NCI-H2171 (cell line): ENCODE measurements at regions not wholly inside any gene's neighbourhood (a gene's known extent, or its start where the extent isn't known, plus 50 kb on each side); places are given as distances from the start of the nearest gene placed in this dataset.
A peak's percentile ranks its signal among the peaks of the same experiment; 100 is the strongest.

Source experiments
- DNase-seq: peaks from one replicate; lab custom pipeline; 2025; lab: John Stamatoyannopoulos, UW

DNA sequence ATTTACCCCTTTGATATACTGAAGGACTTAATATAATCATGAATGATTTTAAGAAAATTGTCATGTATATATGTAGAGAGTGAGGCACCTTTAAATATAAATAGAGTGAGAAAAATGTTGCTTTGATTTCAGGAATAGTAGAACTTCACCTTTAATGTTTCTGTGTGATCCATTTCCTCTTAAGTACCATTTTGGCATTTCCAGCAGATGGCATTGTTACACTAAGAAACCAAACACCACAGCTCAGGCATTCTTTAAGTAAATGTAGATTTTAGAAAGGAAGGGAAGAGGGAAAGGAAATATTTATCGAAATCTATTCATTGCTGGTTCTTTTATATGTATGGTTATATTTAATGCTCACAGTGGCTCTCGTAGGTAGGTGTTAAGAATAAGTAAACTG, 556.7 kb upstream of the FBXO33 start:
- DNase-seq, result peak; percentile 19

DNA sequence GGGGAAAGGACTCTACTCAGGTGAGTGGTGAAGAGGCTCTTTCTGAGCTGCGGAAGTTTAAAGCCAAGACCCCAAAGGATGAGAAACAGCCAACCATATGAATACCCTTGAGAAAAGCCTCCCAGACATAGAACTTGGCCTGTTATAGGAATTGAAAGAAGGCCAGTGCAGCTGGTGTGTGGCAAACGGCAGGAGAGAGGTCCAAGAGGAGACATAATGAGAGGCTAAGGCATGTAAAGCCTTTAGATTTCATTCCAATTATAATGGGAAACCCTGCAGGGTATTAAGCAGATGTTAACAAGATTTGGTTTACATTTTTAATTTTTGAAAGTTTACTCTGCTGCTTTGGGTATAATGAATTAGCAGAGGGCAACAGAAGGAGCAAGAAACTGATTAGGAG, 552.1 kb upstream of the FBXO33 start:
- no peak for DNase-seq

- DNase-seq, result no peak
Observed at GRCh38 chr14:39977198-39977597, 545.0 kb upstream of the FBXO33 start.

DNA sequence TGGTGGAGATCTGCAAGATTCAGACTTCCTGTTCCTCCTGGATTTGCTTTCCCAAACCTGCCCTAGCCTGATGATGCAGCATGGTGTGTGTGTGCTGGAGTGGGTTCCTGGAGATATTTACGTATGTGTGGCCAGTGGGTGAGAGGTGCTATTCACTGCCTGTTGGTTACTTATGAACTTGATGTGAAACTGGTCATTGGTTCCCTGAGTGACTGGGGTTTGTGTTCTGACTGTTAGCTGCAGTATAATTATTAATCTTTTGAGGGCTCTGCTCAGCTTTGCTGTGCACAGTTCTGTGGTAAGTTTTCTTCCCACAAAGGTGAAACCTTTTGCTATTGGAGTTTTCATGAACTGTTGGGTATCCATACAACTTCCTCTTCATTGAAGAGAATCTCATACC, 541.8 kb upstream of the FBXO33 start:
- no peak for DNase-seq

DNA sequence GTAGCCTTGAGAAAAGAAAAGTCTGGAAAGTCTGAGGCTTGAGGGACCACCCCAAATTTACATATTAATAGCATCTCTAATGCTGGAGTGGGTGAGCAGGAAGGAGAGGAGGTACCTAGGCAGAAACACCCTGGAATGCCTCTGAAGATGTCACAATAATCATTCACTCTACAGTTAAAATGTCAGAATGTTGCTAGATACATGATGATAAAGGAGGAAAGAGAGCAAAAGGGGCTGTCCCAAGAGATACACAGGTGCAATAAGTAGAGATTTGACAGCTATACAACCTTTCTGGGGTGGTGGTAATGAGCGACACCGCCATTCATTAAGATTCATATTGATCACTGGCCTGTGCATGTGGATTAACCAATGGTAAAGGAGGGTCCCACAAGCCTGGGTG, 540.5 kb upstream of the FBXO33 start:
- DNase-seq, result no peak

DNA sequence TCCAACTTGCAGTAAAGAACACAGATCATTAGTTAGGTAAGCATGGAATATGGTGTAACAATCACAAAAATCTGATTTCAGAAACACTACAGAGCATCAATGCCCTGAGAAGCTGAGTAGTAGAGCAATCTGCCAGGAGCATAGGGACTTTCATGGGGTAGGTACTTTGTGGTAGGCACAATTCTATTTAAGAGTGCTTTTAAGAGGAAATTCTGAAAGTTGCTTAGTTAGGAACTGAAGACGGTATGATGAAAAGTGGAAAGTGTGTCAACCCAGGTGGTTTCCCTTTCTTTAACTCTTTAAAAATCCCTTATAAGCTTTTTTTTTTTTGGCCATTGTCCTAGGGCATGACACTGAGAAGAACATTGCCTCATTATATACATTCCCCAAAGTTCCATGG, 535.7 kb upstream of the FBXO33 start:
- DNase-seq, result no peak

GRCh38 chr14:39957987-39958386, 525.8 kb upstream of the FBXO33 start:
- no peak for DNase-seq

GRCh38 chr14:39957290-39957689, 525.1 kb upstream of the FBXO33 start:
- no peak for DNase-seq

DNA sequence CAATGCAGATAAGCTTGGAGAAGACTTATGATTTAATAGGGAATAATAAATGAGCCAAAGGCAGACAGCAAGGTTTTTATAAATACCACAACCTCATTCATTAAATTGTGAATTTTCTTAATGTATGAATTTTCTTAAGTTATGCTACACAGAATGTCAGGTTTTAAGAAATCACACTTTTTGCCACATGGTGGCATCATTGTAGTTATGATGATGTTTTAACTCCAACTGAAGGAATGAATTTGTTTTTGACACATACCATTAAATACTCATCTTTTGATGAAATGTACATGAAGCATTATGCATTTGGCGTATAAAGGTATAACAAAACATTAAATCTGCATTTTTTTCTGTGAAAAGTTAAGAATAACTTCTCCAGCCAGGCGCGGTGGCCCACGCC, 524.1 kb upstream of the FBXO33 start:
- no peak for DNase-seq

DNA sequence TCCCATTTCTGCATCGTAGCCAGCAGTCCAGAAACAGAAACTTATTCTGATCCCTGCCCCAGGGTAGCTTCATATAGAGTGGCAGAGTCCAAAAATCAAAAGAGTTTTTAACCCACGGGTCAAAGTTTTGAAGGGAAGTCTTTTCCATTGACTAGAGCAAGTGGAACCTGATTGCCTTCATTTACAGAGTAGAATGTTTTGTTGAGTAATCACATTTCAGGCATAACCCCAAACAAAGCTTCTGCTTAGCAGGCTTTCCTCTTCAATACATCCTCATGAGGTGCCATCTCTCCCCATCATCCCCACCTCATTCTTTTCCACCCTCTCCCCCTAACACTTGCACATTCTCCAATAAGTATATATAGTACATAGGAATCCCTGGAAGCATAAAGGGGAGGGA, 516.0 kb upstream of the FBXO33 start:
- DNase-seq, result no peak

GRCh38 chr14:39946807-39947206, 514.6 kb upstream of the FBXO33 start:
- DNase-seq, result no peak

DNA sequence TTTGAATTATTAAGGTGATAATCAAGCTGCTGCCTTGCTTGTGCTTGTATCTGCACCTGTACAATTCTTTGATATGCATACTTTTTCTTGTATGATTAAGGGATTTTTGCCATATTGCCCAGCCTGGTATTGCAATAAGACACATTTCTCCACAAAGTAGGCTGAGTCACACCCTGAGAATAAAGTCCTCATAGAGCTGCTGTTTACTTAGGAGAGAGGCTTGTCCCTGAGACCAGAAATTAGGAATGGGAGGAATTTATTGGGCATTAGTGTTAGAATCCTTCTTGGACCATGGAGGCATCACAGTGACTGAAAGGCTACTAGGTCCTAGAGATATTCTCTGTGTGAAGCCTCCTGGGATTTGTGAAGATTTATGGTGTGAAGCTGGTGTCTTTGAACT, 506.8 kb upstream of the FBXO33 start:
- no peak for DNase-seq

DNA sequence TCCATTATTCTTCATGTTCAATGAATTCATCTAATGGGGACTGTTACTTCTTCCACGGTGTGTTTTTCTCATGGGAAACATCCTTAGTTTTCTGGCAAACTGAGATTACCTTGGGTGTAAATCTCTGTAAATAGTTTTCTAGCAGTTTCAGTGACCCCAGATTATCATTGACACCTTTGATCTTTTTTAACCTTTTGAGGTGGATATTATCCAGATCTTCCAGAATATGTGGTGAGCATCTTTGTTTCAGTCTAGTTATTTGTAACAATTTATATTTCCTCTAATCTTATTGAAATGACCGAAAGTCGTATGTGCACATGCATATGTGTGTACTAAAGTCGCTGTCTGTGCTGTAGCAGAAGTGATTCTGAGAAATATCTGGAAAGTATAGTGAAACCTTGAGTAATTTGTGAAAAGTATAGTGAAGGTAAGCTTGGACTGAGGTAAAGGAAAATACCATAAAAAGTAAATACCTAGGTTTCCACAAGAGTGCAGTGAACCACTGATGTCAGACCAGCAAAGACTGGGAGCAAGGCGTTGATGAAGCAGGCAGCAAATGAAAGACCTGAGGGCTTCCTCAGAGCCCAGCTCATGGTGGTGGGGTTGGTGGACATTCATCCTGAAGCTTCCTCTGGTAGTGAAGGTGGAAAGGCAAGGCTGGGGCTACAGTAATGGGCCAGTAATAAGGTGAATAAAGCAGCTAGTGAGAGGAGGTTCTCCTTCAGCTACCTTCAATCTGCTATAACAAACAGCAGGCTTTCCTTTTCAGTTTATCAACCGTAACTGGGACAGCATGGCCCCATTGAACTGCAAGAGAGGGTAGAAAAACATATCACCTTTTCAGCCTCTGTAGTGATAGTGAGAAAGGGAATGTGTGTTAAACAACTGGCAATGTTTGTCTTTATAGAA, 480.2 kb upstream of the FBXO33 start:
- no peak for DNase-seq

DNA sequence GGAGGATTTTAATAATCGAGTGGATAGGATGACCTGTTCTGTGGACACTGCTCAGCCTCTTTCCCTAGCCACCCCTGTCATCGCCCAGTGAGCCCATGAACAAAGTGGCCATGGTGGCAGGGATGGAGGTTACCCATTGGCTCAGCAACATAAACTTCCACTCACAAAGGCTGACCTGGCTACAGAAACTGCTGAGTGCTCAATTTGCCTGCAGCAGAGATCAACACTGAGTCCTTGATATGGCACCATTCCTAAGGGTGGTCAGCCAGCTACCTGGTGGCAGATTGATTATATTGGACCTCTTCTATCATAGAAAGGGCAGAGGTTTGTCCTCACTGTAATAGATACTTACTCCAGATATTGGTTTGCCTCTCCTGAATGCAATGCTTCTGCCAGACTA, 465.4 kb upstream of the FBXO33 start:
- DNase-seq, result no peak

DNA sequence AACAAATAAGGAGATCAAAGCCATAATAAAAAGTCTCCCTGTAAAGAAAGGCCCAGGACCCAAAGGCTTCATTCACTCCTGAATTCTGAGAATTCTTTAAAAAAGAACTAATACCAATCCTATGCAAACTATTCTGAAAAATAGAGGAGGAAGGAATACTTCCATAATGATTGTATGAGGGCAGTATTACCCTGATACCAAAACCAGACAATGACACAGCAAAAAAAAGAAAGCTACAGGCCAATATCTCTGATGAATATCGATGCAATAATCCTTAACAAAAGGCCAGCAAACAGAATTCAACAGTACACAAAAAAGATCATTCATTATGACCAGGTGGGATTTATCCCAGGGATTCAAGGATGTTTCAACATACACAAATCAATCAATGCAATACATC, 457.8 kb upstream of the FBXO33 start:
- no peak for DNase-seq

- DNase-seq, result no peak
Observed at GRCh38 chr14:39884091-39884490, 451.9 kb upstream of the FBXO33 start.

DNA sequence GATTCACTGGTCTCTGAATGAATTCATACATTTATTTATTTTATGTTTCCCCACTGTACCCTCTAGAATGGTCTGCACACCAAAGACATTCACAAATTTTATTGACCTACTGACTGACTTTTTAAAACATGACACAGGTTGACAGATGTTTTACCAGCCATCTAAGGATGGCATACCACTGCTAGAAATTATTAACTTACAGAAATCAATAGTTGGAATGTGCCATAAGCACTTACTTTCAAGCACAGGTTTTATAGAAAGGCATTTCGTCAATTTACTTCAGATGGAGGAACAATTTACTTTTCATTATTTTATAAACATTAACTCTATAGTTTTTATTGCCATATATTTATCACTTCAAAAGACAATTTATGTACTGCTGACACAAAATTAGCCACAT, 448.7 kb upstream of the FBXO33 start:
- DNase-seq, result no peak

DNA sequence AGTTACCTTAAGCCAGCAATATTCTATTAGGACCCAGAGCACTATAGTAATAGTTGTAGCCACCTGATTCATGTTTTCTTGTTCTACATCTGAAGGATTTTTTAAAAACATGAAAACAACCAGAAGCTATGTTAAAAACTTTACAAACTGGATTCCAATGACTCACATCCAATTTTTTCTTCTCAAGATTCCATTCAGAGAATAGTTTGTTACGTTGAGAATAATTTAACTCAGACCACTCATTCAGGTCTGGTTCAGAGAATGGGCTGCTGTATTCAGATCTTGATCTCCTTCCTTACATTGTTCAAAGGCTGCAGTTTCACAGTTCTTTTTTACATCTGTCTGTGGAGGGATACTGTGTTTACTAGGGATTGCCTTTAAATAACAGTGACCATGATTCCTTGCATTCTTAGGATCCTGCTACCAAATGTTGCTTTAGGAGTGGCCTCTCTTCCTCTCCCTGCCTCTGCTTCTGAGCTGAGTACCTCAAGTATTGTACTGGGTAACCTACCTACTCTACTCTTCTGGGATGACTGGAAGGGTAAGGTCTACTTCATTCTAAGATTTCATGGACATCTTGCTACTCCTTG, 448.0 kb upstream of the FBXO33 start:
- no peak for DNase-seq

- no peak for DNase-seq
Observed at GRCh38 chr14:39877577-39878190, 445.5 kb upstream of the FBXO33 start.

- DNase-seq, result no peak
Observed at GRCh38 chr14:39876916-39877315, 444.7 kb upstream of the FBXO33 start.

DNA sequence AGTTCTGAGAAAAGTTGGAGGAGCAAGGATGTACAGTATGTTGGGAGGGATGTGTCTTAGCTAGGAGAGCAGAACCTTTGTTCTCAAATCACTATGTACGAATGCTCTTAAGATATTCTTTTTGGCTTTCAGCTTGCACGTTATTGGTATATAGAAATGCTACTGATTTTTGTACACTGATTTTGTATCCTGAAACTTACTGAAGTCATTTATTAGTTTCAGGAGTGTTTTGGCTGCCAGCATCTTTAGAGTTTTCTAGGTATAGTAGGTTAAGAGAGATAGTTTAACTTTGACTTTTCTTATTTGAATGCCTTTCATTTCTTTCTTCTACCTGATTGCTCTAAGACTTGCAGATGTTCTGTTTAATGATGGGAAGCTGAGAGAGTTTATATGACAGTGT, 442.8 kb upstream of the FBXO33 start:
- DNase-seq, result no peak

- no peak for DNase-seq
Observed at GRCh38 chr14:39873791-39874190, 441.6 kb upstream of the FBXO33 start.

GRCh38 chr14:39868949-39869348, 436.7 kb upstream of the FBXO33 start:
- no peak for DNase-seq
